SK-N-SH (cell line): ENCODE measurements at regions not wholly inside any gene's neighbourhood (a gene's known extent, or its start where the extent isn't known, plus 50 kb on each side); places are given as distances from the start of the nearest gene placed in this dataset.

Experiments
- CTCF ChIA-PET: fragments of 300-600, 350-600 bp; formaldehyde crosslinking; extraction: SDS; loops from one replicate; lab custom pipeline; 2021; lab: Yijun Ruan, JAX
- POLR2A ChIA-PET: fragments of 350-600 bp; sonication (Branson Sonifier 250); formaldehyde crosslinking; extraction: SDS; loops from one replicate; lab custom pipeline; 2020; ENCODE audit warnings: antibody characterized with exemption, inconsistent platforms; lab: Yijun Ruan, JAX
- DNase-seq: peaks from one replicate; pipeline ENCODE4 v3.0.0; 2012
- H2AFZ ChIP-seq: fragments of 200-600 bp; sonication (generic); 2 replicates; pipeline ENCODE4 v1.8.1; 2016; ENCODE audit warnings: antibody characterized with exemption, mild to moderate bottlenecking, low read depth
- H3F3A ChIP-seq: fragments of 200-600 bp; sonication (generic); replicated peaks from 2 replicates; pipeline ENCODE3; 2016; ENCODE audit warnings: antibody characterized with exemption, mild to moderate bottlenecking; ENCODE audit not compliant: insufficient read depth
- H3K27ac ChIP-seq, 2 experiments: fragments of 200-500 bp in 1 of 2; fragments of 200-600 bp in 1 of 2; sonication (Bioruptor generic) in 1 of 2; sonication (generic), shearing (Covaris generic) in 1 of 2; 2 replicates each; pipeline versions ENCODE4 v1.5.1 to v1.6.1; 2014 to 2016; ENCODE audit warnings: low read depth in 2 of 2, inconsistent platforms in 1 of 2, low read length in 1 of 2, mild to moderate bottlenecking in 1 of 2, mixed read lengths in 1 of 2
- H3K27me3 ChIP-seq: fragments of 200-600 bp; sonication (generic), shearing (Covaris generic); 2 replicates; pipeline ENCODE4 v1.6.1; 2016; ENCODE audit warnings: mixed run types; ENCODE audit not compliant: insufficient read depth
- H3K36me3 ChIP-seq, 2 experiments: fragments of 200-500 bp in 1 of 2; fragments of 200-600 bp in 1 of 2; sonication (Bioruptor generic) in 1 of 2; sonication (generic) in 1 of 2; replicated peaks in 1 of 2; 2 replicates each; pipeline versions ENCODE3 to v1.5.1; 2014 to 2016; ENCODE audit warnings: low read length in 1 of 2, mild to moderate bottlenecking in 1 of 2; ENCODE audit not compliant: insufficient read depth in 2 of 2, control insufficient read depth in 1 of 2
- H3K4me1 ChIP-seq, 2 experiments: fragments of 200-500 bp in 1 of 2; fragments of 200-600 bp in 1 of 2; sonication (Bioruptor generic) in 1 of 2; sonication (generic), shearing (Covaris generic) in 1 of 2; 2 replicates each; pipeline versions ENCODE4 v1.5.1 to v1.6.1; 2014 to 2016; ENCODE audit warnings: low read depth in 1 of 2, low read length in 1 of 2, mixed run types in 1 of 2; ENCODE audit not compliant: insufficient read depth in 2 of 2, control insufficient read depth in 1 of 2
- H3K4me2 ChIP-seq: fragments of 200-600 bp; sonication (generic), shearing (Covaris generic); 2 replicates; pipeline ENCODE4 v1.6.1; 2017; ENCODE audit warnings: mixed run types
- H3K4me3 ChIP-seq, 2 experiments: fragments of 200-500 bp in 1 of 2; fragments of 200-600 bp in 1 of 2; sonication (Bioruptor generic) in 1 of 2; sonication (generic), shearing (Covaris generic) in 1 of 2; 2 replicates each; pipeline versions ENCODE4 v1.5.1 to v1.8.1; 2014 to 2016; ENCODE audit warnings: low read depth in 2 of 2, inconsistent platforms in 1 of 2, low read length in 1 of 2, mild to moderate bottlenecking in 1 of 2, mixed read lengths in 1 of 2, moderate library complexity in 1 of 2
- H3K79me2 ChIP-seq: fragments of 200-600 bp; sonication (generic); 2 replicates; pipeline ENCODE4 v1.8.1; 2017; ENCODE audit warnings: mild to moderate bottlenecking; ENCODE audit not compliant: insufficient read depth
- H3K9ac ChIP-seq: fragments of 200-600 bp; sonication (generic); 2 replicates; pipeline ENCODE4 v1.6.1; 2017; ENCODE audit warnings: mixed run types
- H3K9me2 ChIP-seq: fragments of 200-600 bp; sonication (generic); 2 replicates; pipeline ENCODE4 v1.6.1; 2017; ENCODE audit warnings: mixed run types
- H3K9me3 ChIP-seq: fragments of 200-600 bp; sonication (generic); 2 replicates; pipeline ENCODE4 v1.6.1; 2017; ENCODE audit warnings: mixed run types, mild to moderate bottlenecking, moderate library complexity
- H4K20me1 ChIP-seq: fragments of 200-600 bp; sonication (generic); 2 replicates; pipeline ENCODE4 v1.6.1; 2017; ENCODE audit warnings: mild to moderate bottlenecking, mixed run types; ENCODE audit not compliant: insufficient read depth
- FOXJ3 ChIP-seq: sonication (generic); formaldehyde crosslinking; IDR thresholded peaks from 2 replicates; pipeline ENCODE4 v1.5.1; 2020; ENCODE audit warnings: mild to moderate bottlenecking, missing genetic modification reagents
- FOXM1 ChIP-seq: IDR thresholded peaks from 2 replicates; pipeline ENCODE4 v1.4.0; 2012; ENCODE audit warnings: low read depth, mild to moderate bottlenecking
- JUND ChIP-seq: IDR thresholded peaks from 2 replicates; pipeline ENCODE4 v1.4.0; 2012
- SIN3A ChIP-seq: IDR thresholded peaks from 2 replicates; pipeline ENCODE4 v1.6.1; 2012; ENCODE audit warnings: low read depth, mild to moderate bottlenecking, low read length, moderate library complexity, borderline replicate concordance
- TEAD4 ChIP-seq: IDR thresholded peaks from 2 replicates; pipeline ENCODE4 v1.4.0; 2012; ENCODE audit warnings: mild to moderate bottlenecking, borderline replicate concordance; ENCODE audit not compliant: insufficient read depth
- WGBS: methylation state at CpG from one replicate; pipeline ENCODE4 v1.1.6; 2017; ENCODE audit warnings: low lambda C conversion rate; 5-methylcytosine and 5-hydroxymethylcytosine counted together
- TF ChIP-seq, protein P1 (sequence below): fragments of 150-350 bp; IDR thresholded peaks from 2 replicates; pipeline ENCODE4 v1.6.1; 2016; ENCODE audit warnings: mild to moderate bottlenecking, low read depth, low read length
- TF ChIP-seq, protein P2 (sequence below): IDR thresholded peaks from 2 replicates; pipeline ENCODE4 v1.6.1; 2012; ENCODE audit warnings: mild to moderate bottlenecking, low read depth, low read length, moderate library complexity
- TF ChIP-seq, protein P3 (sequence below): IDR thresholded peaks from 2 replicates; pipeline ENCODE4 v1.4.0; 2012; ENCODE audit warnings: low read depth, borderline replicate concordance
- TF ChIP-seq, protein P4 (sequence below): fragments of 200-600 bp; sonication (generic); IDR thresholded peaks from 2 replicates; pipeline ENCODE4 v1.6.1; 2017; ENCODE audit warnings: antibody characterized with exemption, mild to moderate bottlenecking, moderate library complexity

DNA sequence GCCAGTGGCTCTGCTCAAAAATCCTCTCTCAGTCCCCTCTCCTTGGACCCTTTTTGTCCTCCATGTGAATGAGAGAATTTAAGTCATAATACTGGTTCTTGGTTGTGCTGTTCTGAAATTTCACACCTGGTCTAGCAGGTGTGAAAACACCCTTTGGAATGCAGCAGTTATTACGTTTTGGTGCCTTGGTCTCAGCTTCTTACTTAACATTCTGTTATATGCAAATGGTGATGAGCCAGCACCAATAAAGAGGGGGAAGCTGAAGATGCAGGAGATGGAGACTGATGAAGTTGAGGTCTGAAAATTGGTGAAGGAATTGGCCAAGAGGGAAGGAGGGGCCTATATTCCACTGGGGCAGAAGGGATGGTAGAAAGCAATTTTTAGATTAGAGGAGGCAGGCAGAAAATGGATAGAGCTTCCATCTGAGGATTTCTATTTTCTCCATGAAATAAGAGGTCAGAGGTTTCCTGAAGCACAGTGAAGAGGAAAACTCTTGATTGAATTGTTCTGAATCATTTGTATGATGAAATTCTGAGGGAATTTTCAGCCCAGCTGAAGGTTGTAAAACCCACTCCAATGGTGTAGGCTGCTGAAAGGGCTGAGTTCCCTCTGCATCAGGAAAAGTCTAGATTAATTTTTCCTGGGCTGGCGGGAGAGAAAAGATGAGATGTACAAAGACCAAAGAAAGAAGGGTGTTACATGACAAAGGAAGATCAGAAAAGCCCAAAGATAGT lies 94.0 kb upstream of the FAM180A start:
- no peak overlapping the region for H2AFZ ChIP-seq
- H3F3A ChIP-seq: no peaks in the 10 kb centered on the region
- H3K9me2 ChIP-seq: no peaks in the 10 kb centered on the region
- no peak overlapping the region for H3K9ac ChIP-seq
- ChIA-PET CTCF (interaction anchor here (1.6 to 1.9 kb wide), 2 partner anchors 8 to 11 kb away, joined by 3 to 4 read pairs; no protein-coding TSS in a partner anchor), POLR2A (interaction anchor here (0.7 kb wide), 1 partner anchor 84 kb away, joined by 3 read pairs; no protein-coding TSS in a partner anchor)
- no peaks in the 10 kb centered on the region for H3K36me3 ChIP-seq
- H3K27ac ChIP-seq: no peak overlapping the region
- H3K27me3 ChIP-seq: no peaks in the 10 kb centered on the region
- no peaks in the 10 kb centered on the region for H3K9me3 ChIP-seq
- 28% methylated on average over 2 of the region's 2 CpGs for WGBS
- no peak for DNase-seq
- no peaks in the 10 kb centered on the region for H4K20me1 ChIP-seq
- H3K79me2 ChIP-seq: no peaks in the 10 kb centered on the region
- no peak overlapping the region for H3K4me2 ChIP-seq
- TF ChIP-seq TEAD4 (no peak), FOXM1 (no peak), JUND (no peak), FOXJ3 (CRISPR knock-in tag) (no peak), SIN3A (no peak)
- TF ChIP-seq, protein P1, sequence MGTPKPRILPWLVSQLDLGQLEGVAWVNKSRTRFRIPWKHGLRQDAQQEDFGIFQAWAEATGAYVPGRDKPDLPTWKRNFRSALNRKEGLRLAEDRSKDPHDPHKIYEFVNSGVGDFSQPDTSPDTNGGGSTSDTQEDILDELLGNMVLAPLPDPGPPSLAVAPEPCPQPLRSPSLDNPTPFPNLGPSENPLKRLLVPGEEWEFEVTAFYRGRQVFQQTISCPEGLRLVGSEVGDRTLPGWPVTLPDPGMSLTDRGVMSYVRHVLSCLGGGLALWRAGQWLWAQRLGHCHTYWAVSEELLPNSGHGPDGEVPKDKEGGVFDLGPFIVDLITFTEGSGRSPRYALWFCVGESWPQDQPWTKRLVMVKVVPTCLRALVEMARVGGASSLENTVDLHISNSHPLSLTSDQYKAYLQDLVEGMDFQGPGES: no peak
- TF ChIP-seq, protein P2, sequence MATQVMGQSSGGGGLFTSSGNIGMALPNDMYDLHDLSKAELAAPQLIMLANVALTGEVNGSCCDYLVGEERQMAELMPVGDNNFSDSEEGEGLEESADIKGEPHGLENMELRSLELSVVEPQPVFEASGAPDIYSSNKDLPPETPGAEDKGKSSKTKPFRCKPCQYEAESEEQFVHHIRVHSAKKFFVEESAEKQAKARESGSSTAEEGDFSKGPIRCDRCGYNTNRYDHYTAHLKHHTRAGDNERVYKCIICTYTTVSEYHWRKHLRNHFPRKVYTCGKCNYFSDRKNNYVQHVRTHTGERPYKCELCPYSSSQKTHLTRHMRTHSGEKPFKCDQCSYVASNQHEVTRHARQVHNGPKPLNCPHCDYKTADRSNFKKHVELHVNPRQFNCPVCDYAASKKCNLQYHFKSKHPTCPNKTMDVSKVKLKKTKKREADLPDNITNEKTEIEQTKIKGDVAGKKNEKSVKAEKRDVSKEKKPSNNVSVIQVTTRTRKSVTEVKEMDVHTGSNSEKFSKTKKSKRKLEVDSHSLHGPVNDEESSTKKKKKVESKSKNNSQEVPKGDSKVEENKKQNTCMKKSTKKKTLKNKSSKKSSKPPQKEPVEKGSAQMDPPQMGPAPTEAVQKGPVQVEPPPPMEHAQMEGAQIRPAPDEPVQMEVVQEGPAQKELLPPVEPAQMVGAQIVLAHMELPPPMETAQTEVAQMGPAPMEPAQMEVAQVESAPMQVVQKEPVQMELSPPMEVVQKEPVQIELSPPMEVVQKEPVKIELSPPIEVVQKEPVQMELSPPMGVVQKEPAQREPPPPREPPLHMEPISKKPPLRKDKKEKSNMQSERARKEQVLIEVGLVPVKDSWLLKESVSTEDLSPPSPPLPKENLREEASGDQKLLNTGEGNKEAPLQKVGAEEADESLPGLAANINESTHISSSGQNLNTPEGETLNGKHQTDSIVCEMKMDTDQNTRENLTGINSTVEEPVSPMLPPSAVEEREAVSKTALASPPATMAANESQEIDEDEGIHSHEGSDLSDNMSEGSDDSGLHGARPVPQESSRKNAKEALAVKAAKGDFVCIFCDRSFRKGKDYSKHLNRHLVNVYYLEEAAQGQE: no peak
- TF ChIP-seq, protein P3, sequence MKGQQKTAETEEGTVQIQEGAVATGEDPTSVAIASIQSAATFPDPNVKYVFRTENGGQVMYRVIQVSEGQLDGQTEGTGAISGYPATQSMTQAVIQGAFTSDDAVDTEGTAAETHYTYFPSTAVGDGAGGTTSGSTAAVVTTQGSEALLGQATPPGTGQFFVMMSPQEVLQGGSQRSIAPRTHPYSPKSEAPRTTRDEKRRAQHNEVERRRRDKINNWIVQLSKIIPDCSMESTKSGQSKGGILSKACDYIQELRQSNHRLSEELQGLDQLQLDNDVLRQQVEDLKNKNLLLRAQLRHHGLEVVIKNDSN: no peak
- TF ChIP-seq, protein P4, sequence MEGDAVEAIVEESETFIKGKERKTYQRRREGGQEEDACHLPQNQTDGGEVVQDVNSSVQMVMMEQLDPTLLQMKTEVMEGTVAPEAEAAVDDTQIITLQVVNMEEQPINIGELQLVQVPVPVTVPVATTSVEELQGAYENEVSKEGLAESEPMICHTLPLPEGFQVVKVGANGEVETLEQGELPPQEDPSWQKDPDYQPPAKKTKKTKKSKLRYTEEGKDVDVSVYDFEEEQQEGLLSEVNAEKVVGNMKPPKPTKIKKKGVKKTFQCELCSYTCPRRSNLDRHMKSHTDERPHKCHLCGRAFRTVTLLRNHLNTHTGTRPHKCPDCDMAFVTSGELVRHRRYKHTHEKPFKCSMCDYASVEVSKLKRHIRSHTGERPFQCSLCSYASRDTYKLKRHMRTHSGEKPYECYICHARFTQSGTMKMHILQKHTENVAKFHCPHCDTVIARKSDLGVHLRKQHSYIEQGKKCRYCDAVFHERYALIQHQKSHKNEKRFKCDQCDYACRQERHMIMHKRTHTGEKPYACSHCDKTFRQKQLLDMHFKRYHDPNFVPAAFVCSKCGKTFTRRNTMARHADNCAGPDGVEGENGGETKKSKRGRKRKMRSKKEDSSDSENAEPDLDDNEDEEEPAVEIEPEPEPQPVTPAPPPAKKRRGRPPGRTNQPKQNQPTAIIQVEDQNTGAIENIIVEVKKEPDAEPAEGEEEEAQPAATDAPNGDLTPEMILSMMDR: no peak
- no peak overlapping the region for H3K4me3 ChIP-seq
- H3K4me1 ChIP-seq: no peaks in the 10 kb centered on the region
